K562 (cell line): ENCODE measurements at regions not wholly inside any gene's neighbourhood (a gene's known extent, or its start where the extent isn't known, plus 50 kb on each side); places are given as distances from the start of the nearest gene placed in this dataset.

ENCODE experiments used
- ATAC-seq: fragments of 200-7000 bp; cut with Tn5 transposase; 3 replicates; pipeline ENCODE4 v1.9.1; 2020; ENCODE audit warnings: moderate library complexity
- BruUV-seq: library from RNA; stranded (reverse); fragments of 400-500 nt; replicated peaks from 2 replicates; lab custom pipeline; 2021; lab: Mats Ljungman, UMichigan
- CTCF ChIA-PET: fragments of 300-600 bp; formaldehyde crosslinking; extraction: SDS; loops from one replicate; lab custom pipeline; 2021; ENCODE audit warnings: low intra/inter-chr PET ratio; lab: Yijun Ruan, JAX
- POLR2A ChIA-PET: fragments of 300-600, 350-650 bp; sonication (Branson Sonifier 250); formaldehyde crosslinking; extraction: SDS; loops from one replicate; lab custom pipeline; 2021; ENCODE audit warnings: antibody characterized with exemption, inconsistent platforms; lab: Yijun Ruan, JAX
- DNase-seq, 4 experiments: peaks; one replicate each; pipeline versions ENCODE4 v3.0.0 to v3.0.0-alpha.2; 2011 to 2018; ENCODE audit warnings: low spot score in 3 of 4, mixed read lengths in 3 of 4; ENCODE audit errors: extremely low read depth in 1 of 4
- FAIRE-seq: peaks from 2 replicates; lab custom pipeline; 2011; peaks lifted over from hg19 to GRCh38; lab: Jason Lieb, UNC
- H2AFZ ChIP-seq: 2 replicates; pipeline ENCODE4 v1.6.0; 2011; ENCODE audit warnings: low read depth, low read length, control low read depth, inconsistent platforms
- H3K27ac ChIP-seq: fragments of 200-600 bp; 3 replicates; pipeline ENCODE4 v1.8.0; 2011; ENCODE audit warnings: low read depth, mild to moderate bottlenecking, control low read depth, inconsistent platforms, low read length, moderate library complexity, mixed read lengths; ENCODE audit errors: extremely low read depth
- H3K27me3 ChIP-seq, 2 experiments: fragments of 300-600 bp in 1 of 2; 2 replicates in 1 of 2; 3 replicates in 1 of 2; pipeline versions ENCODE4 v1.6.0 to v1.8.0; 2011; ENCODE audit warnings: inconsistent platforms in 2 of 2, low read length in 2 of 2, mild to moderate bottlenecking in 1 of 2, mixed read lengths in 1 of 2, moderate library complexity in 1 of 2; ENCODE audit not compliant: control insufficient read depth in 2 of 2, insufficient read depth in 2 of 2
- H3K36me3 ChIP-seq: fragments of 300-600 bp; 3 replicates; pipeline ENCODE4 v1.8.0; 2011; ENCODE audit warnings: mild to moderate bottlenecking, low read length, inconsistent platforms; ENCODE audit not compliant: control insufficient read depth, insufficient read depth
- H3K4me1 ChIP-seq, 2 experiments: fragments of 200-600 bp in 1 of 2; replicated peaks in 1 of 2; 2 replicates in 1 of 2; 3 replicates in 1 of 2; pipeline versions ENCODE4 v1.5.1 to v1.8.0; 2011; ENCODE audit warnings: inconsistent platforms in 2 of 2, low read length in 2 of 2, mild to moderate bottlenecking in 1 of 2, mixed read lengths in 1 of 2, moderate library complexity in 1 of 2; ENCODE audit not compliant: control insufficient read depth in 2 of 2, insufficient read depth in 2 of 2
- H3K4me2 ChIP-seq: 2 replicates; pipeline ENCODE4 v1.6.1; 2011; ENCODE audit warnings: low read length, control low read depth, inconsistent platforms, mixed read lengths; ENCODE audit not compliant: insufficient read depth
- H3K4me3 ChIP-seq: fragments of 200-600 bp; sonication (generic), shearing (Covaris generic); 2 replicates; pipeline ENCODE4 v1.5.1; 2016; ENCODE audit warnings: control low read depth, inconsistent platforms
- H3K79me2 ChIP-seq: fragments of 200-600 bp; 3 replicates; pipeline ENCODE4 v1.8.0; 2011; ENCODE audit warnings: low read length, inconsistent platforms; ENCODE audit not compliant: control insufficient read depth, insufficient read depth
- H3K9ac ChIP-seq, 2 experiments: 2 replicates each; pipeline versions ENCODE4 v1.6.0 to v1.6.1; 2011; ENCODE audit warnings: low read depth in 2 of 2, low read length in 2 of 2, control low read depth in 1 of 2, inconsistent platforms in 1 of 2, mild to moderate bottlenecking in 1 of 2, mixed read lengths in 1 of 2; ENCODE audit not compliant: insufficient read depth in 1 of 2
- H3K9me1 ChIP-seq: one replicate; pipeline ENCODE4 v1.6.0; 2011; ENCODE audit warnings: inconsistent platforms, mild to moderate bottlenecking, low read length, moderate library complexity; ENCODE audit not compliant: control insufficient read depth, insufficient read depth
- H3K9me3 ChIP-seq: replicated peaks from 2 replicates; pipeline ENCODE4 v1.5.1; 2011; ENCODE audit warnings: low read depth, low read length, inconsistent platforms; ENCODE audit not compliant: control insufficient read depth, insufficient read depth
- H4K20me1 ChIP-seq: replicated peaks from 2 replicates; pipeline ENCODE4 v1.6.1; 2011; ENCODE audit warnings: low read length, inconsistent platforms, mixed read lengths; ENCODE audit not compliant: control insufficient read depth, insufficient read depth
- BACH1 ChIP-seq: fragments of 200-800 bp; sonication (Bioruptor generic); IDR thresholded peaks from 2 replicates; pipeline ENCODE4 v1.6.1; 2016; ENCODE audit warnings: missing genetic modification characterization, missing compliant biosample characterization
- CEBPB ChIP-seq: fragments of 450-650 bp; IDR thresholded peaks from 2 replicates; pipeline ENCODE4 v1.6.1; 2016; ENCODE audit warnings: missing genetic modification characterization, missing compliant biosample characterization
- CREB1 ChIP-seq, 2 experiments: sonication (generic) in 1 of 2; formaldehyde crosslinking in 1 of 2; IDR thresholded peaks; 2 replicates each; pipeline versions ENCODE4 v1.6.1 to v1.8.0; 2012 to 2022; ENCODE audit warnings: inconsistent platforms in 1 of 2, mild to moderate bottlenecking in 1 of 2, missing genetic modification reagents in 1 of 2, moderate library complexity in 1 of 2
- CREBBP ChIP-seq: IDR thresholded peaks from one replicate; pipeline ENCODE4 v1.6.1; 2012; ENCODE audit warnings: low read depth, mild to moderate bottlenecking, control low read depth, inconsistent platforms, low read length
- DACH1 ChIP-seq: fragments of 450-650 bp; IDR thresholded peaks from 2 replicates; pipeline ENCODE4 v1.6.1; 2018; ENCODE audit not compliant: partially characterized antibody
- E2F3 ChIP-seq: fragments of 250-450 bp; sonication (Bioruptor Pico); IDR thresholded peaks from 2 replicates; pipeline ENCODE4 v1.4.0; 2020; ENCODE audit warnings: mild to moderate bottlenecking
- HCFC1 ChIP-seq: IDR thresholded peaks from 2 replicates; pipeline ENCODE4 v1.6.1; 2012; ENCODE audit warnings: low read depth, low read length, improper control_type of control experiment
- HIVEP1 ChIP-seq: fragments of 250-450 bp; sonication (Bioruptor Pico); IDR thresholded peaks from 2 replicates; pipeline ENCODE4 v1.4.0; 2020; ENCODE audit warnings: mild to moderate bottlenecking
- HNRNPL ChIP-seq: fragments of 200-400 bp; formaldehyde crosslinking; IDR thresholded peaks from 2 replicates; pipeline ENCODE4 v1.6.1; 2017; ENCODE audit warnings: low read depth, mild to moderate bottlenecking, low read length
- KAT8 ChIP-seq: fragments of 450-650 bp; IDR thresholded peaks from 2 replicates; pipeline ENCODE4 v1.6.1; 2016; ENCODE audit warnings: low read depth, mild to moderate bottlenecking
- MAFG ChIP-seq: fragments of 450-650 bp; conservative IDR thresholded peaks from 2 replicates; pipeline ENCODE4 v1.6.1; 2016; ENCODE audit warnings: missing genetic modification characterization, missing compliant biosample characterization
- MAFK ChIP-seq: IDR thresholded peaks from 2 replicates; pipeline ENCODE4 v1.6.1; 2011; ENCODE audit warnings: low read length, improper control_type of control experiment
- MBD1 ChIP-seq: fragments of 250-450 bp; sonication (Bioruptor Pico); IDR thresholded peaks from 2 replicates; pipeline ENCODE4 v1.8.0; 2022; ENCODE audit warnings: inconsistent platforms
- MYBL2 ChIP-seq, 2 experiments: fragments of 450-650 bp in 1 of 2; sonication (generic) in 1 of 2; formaldehyde crosslinking in 1 of 2; IDR thresholded peaks; 2 replicates each; pipeline versions ENCODE4 v1.6.1 to v1.8.1; 2017 to 2022; ENCODE audit warnings: borderline replicate concordance in 1 of 2, inconsistent platforms in 1 of 2, low read depth in 1 of 2, mild to moderate bottlenecking in 1 of 2, missing genetic modification reagents in 1 of 2, moderate library complexity in 1 of 2
- PHB2 ChIP-seq: fragments of 450-650 bp; IDR thresholded peaks from 2 replicates; pipeline ENCODE4 v1.6.1; 2017; ENCODE audit warnings: low read depth
- PPARD ChIP-seq: fragments of 250-450 bp; sonication (Bioruptor Pico); IDR thresholded peaks from 2 replicates; pipeline ENCODE4 v1.8.0; 2022; ENCODE audit warnings: inconsistent platforms, mild to moderate bottlenecking, moderate library complexity
- SMAD1 ChIP-seq: fragments of 150-350 bp; IDR thresholded peaks from 2 replicates; pipeline ENCODE4 v1.6.1; 2014; ENCODE audit warnings: low read length, low read depth; ENCODE audit not compliant: partially characterized antibody
- TAF7 ChIP-seq: fragments of 450-650 bp; IDR thresholded peaks from 2 replicates; pipeline ENCODE4 v1.6.1; 2016; ENCODE audit warnings: missing genetic modification characterization, missing compliant biosample characterization
- ZBTB2 ChIP-seq: fragments of 450-650 bp; IDR thresholded peaks from 2 replicates; pipeline ENCODE4 v1.6.1; 2016; ENCODE audit warnings: antibody characterized with exemption
- ZNF436 ChIP-seq: fragments of 250-450, 450-650 bp; sonication (Bioruptor Pico); formaldehyde crosslinking; IDR thresholded peaks from 2 replicates; pipeline ENCODE4 v1.7.0; 2020; ENCODE audit warnings: mild to moderate bottlenecking
- ZNF655 ChIP-seq: fragments of 250-450 bp; sonication (Bioruptor Pico); IDR thresholded peaks from 2 replicates; pipeline ENCODE4 v1.5.0; 2021
- ZNF766 ChIP-seq: fragments of 200-800 bp; sonication (Bioruptor generic); conservative IDR thresholded peaks from 2 replicates; pipeline ENCODE4 v1.6.1; 2016; ENCODE audit warnings: missing genetic modification characterization, missing compliant biosample characterization
- WGBS: fragments of 100-300 bp; shearing (Covaris generic); methylation state at CpG from one replicate; pipeline ENCODE4 v1.1.6; 2016; ENCODE audit warnings: low coverage, mixed read lengths; ENCODE audit not compliant: insufficient coverage; ENCODE audit errors: missing lambda C conversion rate; 5-methylcytosine and 5-hydroxymethylcytosine counted together
- in situ Hi-C: fragments of 300-500 bp; cut with MboI; formaldehyde crosslinking; loops from 4 replicates; pipeline ENCODE4 v1.15.0; 2018; ENCODE audit warnings: inconsistent platforms, mixed read lengths
- intact Hi-C: fragments of 100-400 bp; cut with micrococcal nuclease; formaldehyde crosslinking; loops from 2 replicates; pipeline ENCODE4 v1.14.2; 2022

- Histone ChIP-seq H3K4me1 (no peaks in the 10 kb centered on the region), H3K4me3 (no peak overlapping the region), H3K9me1 (no peaks in the 10 kb centered on the region), H2AFZ (no peak overlapping the region), H3K9me3 (no peaks in the 10 kb centered on the region), H3K9ac (no peak overlapping the region), H3K36me3 (no peaks in the 10 kb centered on the region), H3K79me2 (no peaks in the 10 kb centered on the region), H3K4me2 (no peak overlapping the region), H4K20me1 (no peaks in the 10 kb centered on the region), H3K27me3 (no peaks in the 10 kb centered on the region), H3K27ac (no peak overlapping the region)
- no TSS peak for BruUV-seq
- ATAC-seq (no peak), FAIRE-seq (no peak), DNase-seq (no peak)
- CTCF ChIA-PET, result no interaction called here
- POLR2A ChIA-PET, result interaction anchor here (0.5 to 1.0 kb wide), 2 partner anchors 28 to 770 kb away, joined by 3 read pairs; no protein-coding TSS in a partner anchor
- in situ Hi-C loops (no loop called here), intact Hi-C loops (no loop called here)
- WGBS, result 6% methylated on average over 3 of the region's 3 CpGs
- TF ChIP-seq PHB2, result no peak
- no peak for TF ChIP-seq ZNF655 (CRISPR knock-in tag)
- no peak for TF ChIP-seq CREBBP
- no peak for TF ChIP-seq HNRNPL
- no peak for TF ChIP-seq HIVEP1
- no peak for TF ChIP-seq TAF7 (tag)
- TF ChIP-seq CEBPB (tag), result 0 out of 2 replicates have a peak, but pooled peaks have one; percentile 41
- TF ChIP-seq BACH1, result peak; percentile 66
- no peak for TF ChIP-seq MYBL2 (IDR thresholded peaks at IDR 0.05; ENCODE audit: low read depth)
- TF ChIP-seq MYBL2 (CRISPR knock-in tag; IDR thresholded peaks at IDR 0.05; ENCODE audit: borderline replicate concordance), result no peak
- TF ChIP-seq SMAD1, result no peak
- peak; percentile 84 for TF ChIP-seq MAFG (tag)
- no peak for TF ChIP-seq ZBTB2
- TF ChIP-seq DACH1, result no peak
- TF ChIP-seq ZNF766, result no peak
- TF ChIP-seq PPARD (CRISPR knock-in tag), result no peak
- TF ChIP-seq KAT8, result no peak
- TF ChIP-seq HCFC1, result no peak
- TF ChIP-seq CREB1 (IDR thresholded peaks at IDR 0.05), result no peak
- no peak for TF ChIP-seq CREB1 (CRISPR knock-in tag; IDR thresholded peaks at IDR 0.05)
- TF ChIP-seq E2F3 (CRISPR knock-in tag), result no peak
- no peak for TF ChIP-seq ZNF436 (CRISPR knock-in tag)
- TF ChIP-seq MBD1 (CRISPR knock-in tag), result no peak
- peak; percentile 67 for TF ChIP-seq MAFK
Observed at GRCh38 chr18:1676387-1676786, 771.7 kb downstream of the ADCYAP1 start.
